ENCODE measurements at regions not wholly inside any gene's neighbourhood (a gene's known extent, or its start where the extent isn't known, plus 50 kb on each side); places are given as distances from the start of the nearest gene placed in this dataset.

DNA sequence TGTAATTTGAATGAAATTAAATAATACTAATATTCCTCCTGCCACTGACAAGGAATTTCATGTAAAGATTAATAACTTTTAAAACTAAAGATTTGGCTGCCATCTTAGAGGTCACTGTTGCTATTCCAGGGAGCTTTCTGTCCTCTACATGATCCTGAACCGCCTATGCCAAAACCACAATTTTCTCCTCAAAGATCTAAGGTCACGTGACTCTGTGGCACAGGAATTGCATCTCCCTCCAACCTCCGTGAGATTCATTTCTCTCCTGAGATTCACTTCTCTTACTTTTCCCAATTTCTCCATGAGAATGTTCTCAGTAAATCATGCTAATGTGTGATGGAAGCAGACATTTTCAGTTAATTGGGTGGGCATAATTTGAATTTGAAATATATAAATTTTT is 379.6 kb upstream of the TSHZ2 start:
- H3K4me1 ChIP-seq (ENCODE audit: low read length), result no peaks in the 10 kb centered on the region
- no peak overlapping the region for H3K27ac ChIP-seq (ENCODE audit: low read length)
- H2AFZ ChIP-seq (ENCODE audit: low read depth, low read length), result no peak overlapping the region
- TF ChIP-seq, protein P1, sequence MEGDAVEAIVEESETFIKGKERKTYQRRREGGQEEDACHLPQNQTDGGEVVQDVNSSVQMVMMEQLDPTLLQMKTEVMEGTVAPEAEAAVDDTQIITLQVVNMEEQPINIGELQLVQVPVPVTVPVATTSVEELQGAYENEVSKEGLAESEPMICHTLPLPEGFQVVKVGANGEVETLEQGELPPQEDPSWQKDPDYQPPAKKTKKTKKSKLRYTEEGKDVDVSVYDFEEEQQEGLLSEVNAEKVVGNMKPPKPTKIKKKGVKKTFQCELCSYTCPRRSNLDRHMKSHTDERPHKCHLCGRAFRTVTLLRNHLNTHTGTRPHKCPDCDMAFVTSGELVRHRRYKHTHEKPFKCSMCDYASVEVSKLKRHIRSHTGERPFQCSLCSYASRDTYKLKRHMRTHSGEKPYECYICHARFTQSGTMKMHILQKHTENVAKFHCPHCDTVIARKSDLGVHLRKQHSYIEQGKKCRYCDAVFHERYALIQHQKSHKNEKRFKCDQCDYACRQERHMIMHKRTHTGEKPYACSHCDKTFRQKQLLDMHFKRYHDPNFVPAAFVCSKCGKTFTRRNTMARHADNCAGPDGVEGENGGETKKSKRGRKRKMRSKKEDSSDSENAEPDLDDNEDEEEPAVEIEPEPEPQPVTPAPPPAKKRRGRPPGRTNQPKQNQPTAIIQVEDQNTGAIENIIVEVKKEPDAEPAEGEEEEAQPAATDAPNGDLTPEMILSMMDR (IDR thresholded peaks at IDR 0.05; ENCODE audit: low read depth, low read length), result no peak
- no peak for TF ChIP-seq EZH2phosphoT487 (IDR thresholded peaks at IDR 0.05; ENCODE audit: low read depth)
- H3K36me3 ChIP-seq (replicated peaks; ENCODE audit: low read depth, low read length), result no peaks in the 10 kb centered on the region
- no peak overlapping the region for H3K4me2 ChIP-seq (ENCODE audit: low read length)
- no peaks in the 10 kb centered on the region for H3K79me2 ChIP-seq (ENCODE audit: low read length)
- H3K9me3 ChIP-seq (ENCODE audit: insufficient read depth, low read length), result no peaks in the 10 kb centered on the region
- H3K9ac ChIP-seq (ENCODE audit: low read length), result no peak overlapping the region
- H4K20me1 ChIP-seq (ENCODE audit: insufficient read depth, low read length), result no peaks in the 10 kb centered on the region
- H3K27me3 ChIP-seq (ENCODE audit: low read depth, low read length), result peaks cover 26% of the 10 kb centered on the region
- no peak overlapping the region for H3K4me3 ChIP-seq (ENCODE audit: low read length)

DNA sequence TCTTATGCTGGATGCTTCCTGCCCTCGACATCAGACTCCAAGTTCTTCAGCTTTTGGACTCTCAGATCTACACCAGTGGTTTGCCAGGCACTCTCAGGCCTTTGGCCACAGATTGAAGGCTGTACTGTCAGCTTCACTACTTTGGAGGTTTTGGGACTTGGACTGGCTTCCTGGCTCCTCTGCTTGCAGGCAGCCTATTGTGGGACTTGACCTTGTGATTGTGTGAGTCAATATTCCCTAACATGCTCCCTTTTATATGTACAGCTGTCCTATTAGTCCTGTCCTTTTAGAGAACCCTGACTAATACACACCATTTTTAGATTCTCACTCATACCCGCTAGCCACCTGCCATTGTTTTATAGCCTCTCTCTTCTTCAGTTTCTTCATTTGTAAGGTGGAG is 382.1 kb upstream of the TSHZ2 start:
- no peaks in the 10 kb centered on the region for H3K79me2 ChIP-seq (ENCODE audit: low read length)
- no peaks in the 10 kb centered on the region for H4K20me1 ChIP-seq (ENCODE audit: insufficient read depth, low read length)
- no peak for TF ChIP-seq EZH2phosphoT487 (IDR thresholded peaks at IDR 0.05; ENCODE audit: low read depth)
- TF ChIP-seq, protein P1 (IDR thresholded peaks at IDR 0.05; ENCODE audit: low read depth, low read length), result no peak
- H3K4me2 ChIP-seq (ENCODE audit: low read length), result no peak overlapping the region
- no peaks in the 10 kb centered on the region for H3K9me3 ChIP-seq (ENCODE audit: insufficient read depth, low read length)
- H3K4me3 ChIP-seq (ENCODE audit: low read length), result no peak overlapping the region
- H3K27ac ChIP-seq (ENCODE audit: low read length), result no peak overlapping the region
- no peak overlapping the region for H2AFZ ChIP-seq (ENCODE audit: low read depth, low read length)
- H3K27me3 ChIP-seq (ENCODE audit: low read depth, low read length), result peaks cover 31% of the 10 kb centered on the region
- no peaks in the 10 kb centered on the region for H3K4me1 ChIP-seq (ENCODE audit: low read length)
- no peaks in the 10 kb centered on the region for H3K36me3 ChIP-seq (replicated peaks; ENCODE audit: low read depth, low read length)
- no peak overlapping the region for H3K9ac ChIP-seq (ENCODE audit: low read length)

DNA sequence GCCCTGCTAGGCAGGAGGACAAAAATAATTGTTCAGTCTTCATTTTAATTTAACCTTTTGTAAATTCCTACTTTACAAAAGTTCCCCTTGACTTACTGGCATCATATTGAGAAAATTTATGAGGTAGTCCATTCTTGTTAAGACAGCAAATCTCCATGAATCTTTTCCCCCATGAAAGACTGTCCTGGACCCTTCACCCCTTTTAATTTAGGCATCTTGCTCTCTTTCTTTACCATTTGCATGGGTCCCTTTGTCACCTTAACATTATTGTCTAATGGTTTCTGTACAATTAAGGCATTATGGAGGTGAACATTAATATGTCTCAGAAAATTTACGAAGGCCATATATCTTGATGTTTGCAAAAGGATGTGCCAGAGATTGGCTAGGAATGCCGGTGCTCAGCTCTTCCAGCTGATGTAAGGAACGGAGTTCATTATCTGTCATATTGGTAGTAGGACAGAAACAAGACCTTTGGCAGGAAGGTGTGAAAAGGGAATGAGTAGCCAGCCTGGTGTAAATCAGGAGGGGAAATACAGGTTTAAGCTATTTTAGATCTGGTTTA is 382.8 kb upstream of the TSHZ2 start:
- Histone ChIP-seq H4K20me1 (ENCODE audit: insufficient read depth, low read length) (no peaks in the 10 kb centered on the region), H3K9ac (ENCODE audit: low read length) (no peak overlapping the region), H3K36me3 (replicated peaks; ENCODE audit: low read depth, low read length) (no peaks in the 10 kb centered on the region), H3K4me3 (ENCODE audit: low read length) (no peak overlapping the region), H2AFZ (ENCODE audit: low read depth, low read length) (no peak overlapping the region), H3K79me2 (ENCODE audit: low read length) (no peaks in the 10 kb centered on the region), H3K4me2 (ENCODE audit: low read length) (no peak overlapping the region), H3K9me3 (ENCODE audit: insufficient read depth, low read length) (no peaks in the 10 kb centered on the region), H3K27ac (ENCODE audit: low read length) (no peak overlapping the region), H3K27me3 (ENCODE audit: low read depth, low read length) (peaks cover 38% of the 10 kb centered on the region), H3K4me1 (ENCODE audit: low read length) (no peaks in the 10 kb centered on the region)
- TF ChIP-seq, protein P1 (IDR thresholded peaks at IDR 0.05; ENCODE audit: low read depth, low read length), result no peak
- no peak for TF ChIP-seq EZH2phosphoT487 (IDR thresholded peaks at IDR 0.05; ENCODE audit: low read depth)

DNA sequence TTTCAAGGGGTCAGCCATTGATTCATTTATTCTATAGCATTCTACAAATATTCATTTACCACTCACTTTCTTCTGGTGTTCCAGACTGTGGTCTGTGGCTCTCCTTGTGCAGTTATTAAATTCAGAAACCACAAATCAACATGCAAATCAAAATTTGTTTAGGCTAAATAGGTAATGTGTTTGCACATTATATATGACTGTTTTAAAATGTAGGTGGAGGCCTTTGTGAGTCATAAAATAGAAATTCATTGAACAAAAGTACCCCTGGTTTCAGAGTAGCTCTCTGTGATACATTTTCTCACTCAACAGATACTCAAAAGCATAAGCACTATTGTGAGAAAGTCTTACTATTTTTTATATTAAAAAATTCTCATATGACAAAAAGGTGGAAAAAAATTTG is 385.5 kb upstream of the TSHZ2 start:
- H3K27ac ChIP-seq (ENCODE audit: low read length), result no peak overlapping the region
- H3K36me3 ChIP-seq (replicated peaks; ENCODE audit: low read depth, low read length), result no peaks in the 10 kb centered on the region
- no peak for TF ChIP-seq EZH2phosphoT487 (IDR thresholded peaks at IDR 0.05; ENCODE audit: low read depth)
- TF ChIP-seq, protein P1 (IDR thresholded peaks at IDR 0.05; ENCODE audit: low read depth, low read length), result no peak
- H3K4me3 ChIP-seq (ENCODE audit: low read length), result no peak overlapping the region
- H3K27me3 ChIP-seq (ENCODE audit: low read depth, low read length), result peaks cover 28% of the 10 kb centered on the region
- H3K9me3 ChIP-seq (ENCODE audit: insufficient read depth, low read length), result no peaks in the 10 kb centered on the region
- no peak overlapping the region for H3K9ac ChIP-seq (ENCODE audit: low read length)
- no peak overlapping the region for H2AFZ ChIP-seq (ENCODE audit: low read depth, low read length)
- no peaks in the 10 kb centered on the region for H4K20me1 ChIP-seq (ENCODE audit: insufficient read depth, low read length)
- no peak overlapping the region for H3K4me2 ChIP-seq (ENCODE audit: low read length)
- H3K79me2 ChIP-seq (ENCODE audit: low read length), result no peaks in the 10 kb centered on the region
- H3K4me1 ChIP-seq (ENCODE audit: low read length), result no peaks in the 10 kb centered on the region
